ENCODE measurements at regions not wholly inside any gene's neighbourhood (a gene's known extent, or its start where the extent isn't known, plus 50 kb on each side); places are given as distances from the start of the nearest gene placed in this dataset.

GRCh38 chr7:50921114-50921813 is 138.6 kb upstream of the GRB10 start:
- Mint-ChIP-seq H3K27ac (ENCODE audit: unreplicated experiment) (peak overlapping the region; percentile 19), H3K9me3 (ENCODE audit: low read depth, unreplicated experiment) (no peaks in the 10 kb centered on the region), H3K27me3 (ENCODE audit: unreplicated experiment) (no peaks in the 10 kb centered on the region), H3K36me3 (ENCODE audit: insufficient read depth, unreplicated experiment) (no peaks in the 10 kb centered on the region), H3K4me1 (ENCODE audit: low read depth, unreplicated experiment) (peaks cover 35% of the 10 kb centered on the region), H3K4me3 (ENCODE audit: low read depth, unreplicated experiment) (no peak overlapping the region)
- no TSS peak for BruUV-seq (replicated peaks)
- no peak for TF ChIP-seq CTCF (IDR thresholded peaks at IDR 0.05; ENCODE audit: unreplicated experiment)
- peak; percentile 64 for DNase-seq
- intact Hi-C loops (cut with micrococcal nuclease; ENCODE audit: unreplicated experiment) = loop anchor here (5.0 kb wide), 1 partner anchor 41 kb away; no protein-coding TSS in a partner anchor
- CTCF ChIA-PET = interaction anchor here (0.6 to 1.3 kb wide), 7 partner anchors 16 to 1022 kb away, joined by 3 to 8 read pairs (median 3); no protein-coding TSS in a partner anchor

DNA sequence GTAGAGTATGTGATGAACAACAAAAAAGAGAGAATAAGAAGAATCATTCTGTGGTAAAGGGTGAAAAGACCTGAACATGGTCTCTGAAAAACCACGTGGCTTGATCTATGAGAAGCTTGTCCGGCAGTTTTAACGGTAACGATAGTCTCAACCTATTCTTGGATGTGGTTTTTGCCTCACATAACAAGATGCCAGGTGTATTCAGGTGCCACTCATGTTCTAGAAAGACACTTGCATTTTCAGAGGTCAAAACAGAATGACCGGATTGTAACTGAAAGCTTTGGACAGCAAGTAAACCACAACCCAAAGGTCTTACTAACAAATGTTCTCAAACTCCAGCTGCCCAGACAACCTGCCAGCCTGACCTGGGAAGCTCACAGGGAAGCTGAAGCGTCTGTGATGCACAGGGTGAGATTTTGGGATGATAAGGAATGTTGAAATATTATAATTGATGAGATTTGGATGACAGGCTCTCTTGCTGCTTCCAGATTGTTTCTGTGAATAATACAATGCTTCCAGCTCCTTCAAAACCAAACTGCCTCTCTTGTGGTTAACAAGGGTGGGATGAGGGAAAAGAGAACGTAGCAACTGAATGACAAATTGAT is 137.4 kb upstream of the GRB10 start:
- no TSS peak for BruUV-seq (replicated peaks)
- no peak for DNase-seq
- Mint-ChIP-seq H3K27me3 (ENCODE audit: unreplicated experiment) (no peaks in the 10 kb centered on the region), H3K9me3 (ENCODE audit: low read depth, unreplicated experiment) (no peaks in the 10 kb centered on the region), H3K27ac (ENCODE audit: unreplicated experiment) (no peak overlapping the region), H3K36me3 (ENCODE audit: insufficient read depth, unreplicated experiment) (no peaks in the 10 kb centered on the region), H3K4me3 (ENCODE audit: low read depth, unreplicated experiment) (no peak overlapping the region), H3K4me1 (ENCODE audit: low read depth, unreplicated experiment) (peaks cover 37% of the 10 kb centered on the region)
- no peak for TF ChIP-seq CTCF (IDR thresholded peaks at IDR 0.05; ENCODE audit: unreplicated experiment)
- CTCF ChIA-PET = interaction anchor here (1.1 kb wide), 1 partner anchor 10 kb away, joined by 3 read pairs; no protein-coding TSS in a partner anchor
- intact Hi-C loops (cut with micrococcal nuclease; ENCODE audit: unreplicated experiment) = loop anchor here (5.0 kb wide), 1 partner anchor 42 kb away; no protein-coding TSS in a partner anchor

DNA sequence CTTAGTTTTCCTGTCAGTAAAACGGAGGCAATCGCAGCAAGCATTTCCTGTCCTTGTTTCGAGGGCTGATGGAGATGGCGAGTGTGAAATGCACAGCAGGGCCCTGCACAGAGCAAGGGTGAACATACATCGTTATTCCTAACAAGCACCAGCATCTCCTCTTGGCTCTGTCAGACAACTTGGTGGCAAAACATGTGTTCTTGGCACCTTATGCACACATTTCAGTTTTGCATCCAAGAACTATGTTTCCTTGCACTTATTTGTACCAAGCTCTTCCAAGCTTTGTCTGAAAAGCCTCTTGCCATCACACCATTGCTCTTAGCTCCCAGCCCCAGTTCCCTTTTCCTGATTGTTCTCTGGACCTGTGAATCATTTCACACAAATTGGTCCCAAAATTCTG is 132.9 kb upstream of the GRB10 start:
- H3K4me1 Mint-ChIP-seq (ENCODE audit: low read depth, unreplicated experiment) = peaks cover 36% of the 10 kb centered on the region
- no peaks in the 10 kb centered on the region for H3K27me3 Mint-ChIP-seq (ENCODE audit: unreplicated experiment)
- BruUV-seq (replicated peaks) = no TSS peak
- intact Hi-C loops (cut with micrococcal nuclease; ENCODE audit: unreplicated experiment) = no loop called here
- H3K4me3 Mint-ChIP-seq (ENCODE audit: low read depth, unreplicated experiment) = no peak overlapping the region
- TF ChIP-seq CTCF (IDR thresholded peaks at IDR 0.05; ENCODE audit: unreplicated experiment) = no peak
- no peaks in the 10 kb centered on the region for H3K9me3 Mint-ChIP-seq (ENCODE audit: low read depth, unreplicated experiment)
- H3K27ac Mint-ChIP-seq (ENCODE audit: unreplicated experiment) = no peak overlapping the region
- CTCF ChIA-PET = no interaction called here
- DNase-seq = no peak
- H3K36me3 Mint-ChIP-seq (ENCODE audit: insufficient read depth, unreplicated experiment) = no peaks in the 10 kb centered on the region

DNA sequence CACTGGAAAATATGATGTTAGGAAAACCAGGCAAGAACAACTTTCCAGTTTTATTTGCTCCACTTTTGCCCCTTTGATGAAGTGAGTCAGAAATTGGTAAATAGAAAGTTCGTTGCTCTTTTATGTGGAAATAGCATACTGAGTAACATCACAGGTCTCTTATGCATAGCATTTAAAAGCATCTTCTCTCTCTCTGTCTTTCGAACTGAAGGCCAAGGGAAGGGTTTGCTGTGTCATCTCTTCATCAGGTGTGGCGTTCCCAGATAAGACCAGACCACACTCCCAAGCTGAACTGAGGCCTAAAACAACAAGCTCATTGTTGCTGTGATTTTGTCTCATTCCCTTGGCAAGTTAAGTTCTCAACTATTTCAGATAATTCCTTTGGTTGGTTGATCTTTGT is 131.8 kb upstream of the GRB10 start:
- H3K4me1 Mint-ChIP-seq (ENCODE audit: low read depth, unreplicated experiment) = peaks cover 24% of the 10 kb centered on the region
- no peak overlapping the region for H3K4me3 Mint-ChIP-seq (ENCODE audit: low read depth, unreplicated experiment)
- intact Hi-C loops (cut with micrococcal nuclease; ENCODE audit: unreplicated experiment) = no loop called here
- BruUV-seq (replicated peaks) = no TSS peak
- no peaks in the 10 kb centered on the region for H3K36me3 Mint-ChIP-seq (ENCODE audit: insufficient read depth, unreplicated experiment)
- CTCF ChIA-PET = interaction anchor here (1.0 kb wide), 1 partner anchor 15 kb away, joined by 3 read pairs; no protein-coding TSS in a partner anchor
- no peak for DNase-seq
- peaks cover 2% of the 10 kb centered on the region for H3K9me3 Mint-ChIP-seq (ENCODE audit: low read depth, unreplicated experiment)
- TF ChIP-seq CTCF (IDR thresholded peaks at IDR 0.05; ENCODE audit: unreplicated experiment) = no peak
- H3K27me3 Mint-ChIP-seq (ENCODE audit: unreplicated experiment) = no peaks in the 10 kb centered on the region
- H3K27ac Mint-ChIP-seq (ENCODE audit: unreplicated experiment) = no peak overlapping the region
